Testis (tissue), 2 donors: ENCODE measurements at regions not wholly inside any gene's neighbourhood (a gene's known extent, or its start where the extent isn't known, plus 50 kb on each side); places are given as distances from the start of the nearest gene placed in this dataset.
"Not testable (repeated sequence)": the region's sequence is repeated elsewhere in the genome, so short reads cannot be mapped to it uniquely, and the experiment has no call there.

ENCODE experiments used
- DNase-seq: peaks from one replicate; pipeline ENCODE4 v3.0.0-alpha.2; 2019
- H3K27ac ChIP-seq, 2 donors: fragments of 200-600 bp; sonication (generic); one replicate each; pipeline ENCODE4 v1.5.1; 2019
- H3K27me3 ChIP-seq: fragments of 200-600 bp; sonication (generic); one replicate; pipeline ENCODE4 v1.5.1; 2019
- H3K36me3 ChIP-seq: fragments of 200-600 bp; sonication (generic); one replicate; pipeline ENCODE4 v1.5.1; 2017; ENCODE audit warnings: low read depth; ENCODE audit errors: missing control alignments
- H3K4me1 ChIP-seq: fragments of 200-600 bp; sonication (generic); one replicate; pipeline ENCODE4 v1.5.1; 2019
- H3K4me3 ChIP-seq, 2 donors: fragments of 200-600 bp; sonication (generic); one replicate each; pipeline ENCODE4 v1.5.1; 2017 to 2019
- H3K9me3 ChIP-seq: fragments of 200-600 bp; sonication (generic); one replicate; pipeline ENCODE4 v1.5.1; 2017
- CTCF ChIP-seq, 3 experiments: fragments of 450-650 bp in 2 of 3; fragments of 200-600 bp in 1 of 3; sonication (generic) in 1 of 3; IDR thresholded peaks; one replicate each; pipeline ENCODE4 v1.5.1; 2016 to 2019; ENCODE audit warnings: antibody characterized with exemption in 3 of 3, mild to moderate bottlenecking in 2 of 3, moderate library complexity in 1 of 3
- WGBS, 2 donors: methylation state at CpG; one replicate each; pipeline ENCODE4 v1.1.5; 2018; 5-methylcytosine and 5-hydroxymethylcytosine counted together
- intact Hi-C: fragments of 100-400 bp; cut with DNase I; formaldehyde crosslinking; loops from one replicate; pipeline ENCODE4 v1.15.1; 2023; ENCODE audit warnings: low total_unique reads

DNA sequence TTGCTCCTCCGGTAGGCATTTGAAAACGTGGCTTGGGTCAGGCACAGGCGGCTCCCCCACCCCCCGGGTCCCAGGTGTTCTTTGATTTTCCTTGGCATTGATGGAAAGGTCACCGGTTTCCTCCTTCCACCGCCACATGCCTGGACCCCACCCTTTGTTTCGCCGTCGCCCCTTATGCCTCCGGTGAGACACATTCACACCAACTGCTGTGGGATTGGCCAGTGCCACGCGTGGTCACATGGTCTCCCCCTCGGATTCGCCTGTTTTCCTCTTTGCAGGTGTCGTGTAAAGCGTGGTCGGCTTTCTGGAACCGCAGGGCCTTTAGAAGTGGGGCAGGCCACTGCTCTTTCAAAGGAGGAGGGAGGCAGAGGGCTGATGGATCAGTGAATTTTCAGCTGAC is 101.2 kb upstream of the FOXD4L5 start:
- DNase-seq, intact Hi-C loops, H3K27me3 ChIP-seq, H3K27ac ChIP-seq, H3K36me3 ChIP-seq, H3K4me1 ChIP-seq, H3K9me3 ChIP-seq: not testable (repeated sequence)
- 37 to 52% methylated on average over 18 of the region's 18 CpGs for WGBS, 2 donors
- peak overlapping the region in 1 of 2 donors; percentile 66 for H3K4me3 ChIP-seq

DNA sequence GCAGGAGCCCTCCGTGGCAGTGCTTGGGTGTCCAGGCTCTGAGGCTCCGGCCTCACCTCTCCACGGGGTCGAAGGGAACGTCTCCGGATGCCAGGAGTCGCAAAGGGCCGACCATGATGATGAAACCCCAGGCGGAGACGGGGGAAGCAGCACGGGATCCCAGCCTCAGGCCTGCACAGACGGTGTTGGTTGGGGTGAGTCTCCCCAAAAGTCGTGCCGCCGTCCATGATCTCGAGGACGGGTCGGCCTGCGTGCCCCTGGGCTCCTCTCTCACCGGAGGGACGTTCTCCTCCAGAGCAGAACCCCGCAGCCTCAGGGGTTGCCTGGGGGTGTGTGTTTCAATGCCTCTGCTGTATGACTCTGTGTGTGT is 100.6 kb upstream of the FOXD4L5 start:
- H3K4me1 ChIP-seq, H3K27ac ChIP-seq, intact Hi-C loops, H3K27me3 ChIP-seq, H3K9me3 ChIP-seq, DNase-seq, H3K36me3 ChIP-seq: not testable (repeated sequence)
- 49 to 50% methylated on average over 20 to 22 of the region's 22 CpGs for WGBS, 2 donors
- peak overlapping the region; percentile 24 to 41 for H3K4me3 ChIP-seq

- 44 to 51% methylated on average over 23 to 61 of the region's 61 CpGs for WGBS, 2 donors
- peak overlapping the region; percentile 24 to 41 for H3K4me3 ChIP-seq
- H3K4me1 ChIP-seq, H3K27ac ChIP-seq, H3K9me3 ChIP-seq, H3K27me3 ChIP-seq, intact Hi-C loops, H3K36me3 ChIP-seq: not testable (repeated sequence)
- DNase-seq = peak; percentile 60
Measured at GRCh38 chr9:65384759-65385654, 100.0 kb upstream of the FOXD4L5 start.

DNA sequence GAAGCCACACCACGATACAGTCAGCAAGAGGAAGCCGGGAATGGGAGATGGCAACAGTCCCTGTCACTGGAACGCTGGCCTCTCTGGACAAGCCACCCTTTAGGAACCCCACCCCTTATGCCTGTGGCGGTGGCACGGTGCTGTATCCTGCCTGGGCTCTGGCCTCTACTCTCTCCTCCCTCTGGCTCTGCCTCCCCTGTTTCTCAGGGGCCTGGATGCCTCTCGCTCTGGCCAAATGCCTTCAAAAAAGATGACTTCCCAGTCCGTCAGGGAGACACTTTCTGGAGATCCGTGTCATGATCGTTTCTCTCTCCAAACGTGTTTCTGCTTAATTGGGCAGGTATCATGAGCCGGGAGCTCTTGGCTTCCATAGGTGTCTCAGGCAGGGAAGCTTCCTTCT is 99.1 kb upstream of the FOXD4L5 start:
- H3K27me3 ChIP-seq, H3K4me1 ChIP-seq, H3K9me3 ChIP-seq, H3K27ac ChIP-seq, H3K4me3 ChIP-seq, H3K36me3 ChIP-seq, DNase-seq, intact Hi-C loops: not testable (repeated sequence)
- 59 to 63% methylated on average over 11 of the region's 11 CpGs for WGBS, 2 donors

GRCh38 chr9:65383646-65384045 is 98.6 kb upstream of the FOXD4L5 start:
- DNase-seq, H3K27ac ChIP-seq, H3K9me3 ChIP-seq, H3K27me3 ChIP-seq, H3K4me1 ChIP-seq, intact Hi-C loops, H3K4me3 ChIP-seq, H3K36me3 ChIP-seq: not testable (repeated sequence)
- WGBS, 2 donors = 63 to 70% methylated on average over 20 of the region's 20 CpGs

DNA sequence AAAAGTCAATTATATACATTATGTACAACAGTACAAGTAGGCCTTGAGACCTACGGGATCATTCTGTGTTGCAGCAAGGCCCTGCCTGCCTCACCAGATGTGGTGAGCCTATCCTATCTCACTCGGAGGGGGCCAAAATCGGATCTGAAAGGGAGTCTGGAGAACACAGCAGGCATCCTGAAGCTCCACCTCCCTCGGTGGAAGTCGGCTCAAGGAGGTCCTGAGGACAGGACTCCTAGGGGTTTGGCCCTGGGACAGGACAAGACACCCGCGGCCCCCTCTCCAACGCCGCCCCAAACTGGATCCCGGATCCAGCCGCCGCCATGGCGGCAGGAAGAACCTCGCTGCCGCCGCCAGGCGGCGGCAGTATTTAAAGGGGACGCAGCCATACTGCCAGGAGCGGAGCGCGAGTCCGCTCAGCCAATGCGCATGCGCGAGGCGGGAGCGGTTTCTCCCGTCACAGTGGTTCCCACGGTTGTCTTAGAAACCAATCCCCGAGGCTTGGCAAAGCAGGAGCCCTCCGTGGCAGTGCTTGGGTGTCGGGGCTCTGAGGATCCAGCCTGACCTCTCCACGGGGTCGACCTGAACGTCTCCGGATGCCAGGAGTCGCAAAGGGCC is 97.8 kb upstream of the FOXD4L5 start:
- H3K27ac ChIP-seq, H3K27me3 ChIP-seq, H3K9me3 ChIP-seq, intact Hi-C loops, H3K4me1 ChIP-seq, H3K36me3 ChIP-seq: not testable (repeated sequence)
- 35 to 47% methylated on average over 15 to 23 of the region's 38 CpGs for whole genome bisulfite sequencing, 2 donors
- TF ChIP-seq CTCF (IDR thresholded peaks at IDR 0.05) = peak in 1 of 3 experiments; percentile 5
- peak; percentile 67 for DNase-seq
- H3K4me3 ChIP-seq = peak overlapping the region; percentile 6 to 13
